A673 (cell line): ENCODE measurements at regions not wholly inside any gene's neighbourhood (a gene's known extent, or its start where the extent isn't known, plus 50 kb on each side); places are given as distances from the start of the nearest gene placed in this dataset.

Experiments used
- EZH2 ChIP-seq: fragments of 200-600 bp; sonication (generic); IDR thresholded peaks from 2 replicates; pipeline ENCODE4 v1.6.1; 2017; ENCODE audit warnings: borderline replicate concordance, low read depth, mild to moderate bottlenecking, mixed read lengths, antibody characterized with exemption, low read length; ENCODE audit not compliant: poor library complexity, severe bottlenecking
- TF ChIP-seq, protein P1 (sequence below): fragments of 300-800, 200-600 bp; sonication (generic); conservative IDR thresholded peaks from 2 replicates; pipeline ENCODE4 v1.5.1; 2017; ENCODE audit warnings: low read depth, mild to moderate bottlenecking, antibody characterized with exemption, low read length, moderate library complexity, mixed read lengths

DNA sequence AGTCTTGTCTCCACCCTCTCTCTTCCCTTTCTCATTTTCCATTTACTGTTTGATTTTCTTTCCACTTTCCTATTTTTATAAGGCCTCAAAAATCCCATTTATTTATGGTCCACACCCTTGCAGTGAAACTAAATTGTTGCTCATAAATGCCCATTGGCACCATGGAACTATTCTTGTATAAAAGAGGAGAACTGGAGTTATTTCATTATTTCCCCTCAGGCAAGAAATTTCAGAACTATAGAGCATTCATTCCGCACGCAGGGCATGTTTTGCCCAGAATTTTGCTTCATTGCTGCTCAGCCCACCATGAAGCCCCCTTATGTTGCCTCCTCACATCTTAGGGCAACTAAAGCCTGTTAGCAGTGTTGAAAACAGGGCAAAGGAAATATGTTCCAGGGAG, 113.7 kb upstream of the MMADHC start:
- TF ChIP-seq, protein P1, sequence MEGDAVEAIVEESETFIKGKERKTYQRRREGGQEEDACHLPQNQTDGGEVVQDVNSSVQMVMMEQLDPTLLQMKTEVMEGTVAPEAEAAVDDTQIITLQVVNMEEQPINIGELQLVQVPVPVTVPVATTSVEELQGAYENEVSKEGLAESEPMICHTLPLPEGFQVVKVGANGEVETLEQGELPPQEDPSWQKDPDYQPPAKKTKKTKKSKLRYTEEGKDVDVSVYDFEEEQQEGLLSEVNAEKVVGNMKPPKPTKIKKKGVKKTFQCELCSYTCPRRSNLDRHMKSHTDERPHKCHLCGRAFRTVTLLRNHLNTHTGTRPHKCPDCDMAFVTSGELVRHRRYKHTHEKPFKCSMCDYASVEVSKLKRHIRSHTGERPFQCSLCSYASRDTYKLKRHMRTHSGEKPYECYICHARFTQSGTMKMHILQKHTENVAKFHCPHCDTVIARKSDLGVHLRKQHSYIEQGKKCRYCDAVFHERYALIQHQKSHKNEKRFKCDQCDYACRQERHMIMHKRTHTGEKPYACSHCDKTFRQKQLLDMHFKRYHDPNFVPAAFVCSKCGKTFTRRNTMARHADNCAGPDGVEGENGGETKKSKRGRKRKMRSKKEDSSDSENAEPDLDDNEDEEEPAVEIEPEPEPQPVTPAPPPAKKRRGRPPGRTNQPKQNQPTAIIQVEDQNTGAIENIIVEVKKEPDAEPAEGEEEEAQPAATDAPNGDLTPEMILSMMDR = no peak
- TF ChIP-seq EZH2 = no peak
